ENCODE measurements at regions not wholly inside any gene's neighbourhood (a gene's known extent, or its start where the extent isn't known, plus 50 kb on each side); places are given as distances from the start of the nearest gene placed in this dataset.

GRCh38 chr2:175476948-175477347, 295.4 kb upstream of the ATP5MC3 start:
- TF ChIP-seq CTCF (conservative IDR thresholded peaks at IDR 0.05; ENCODE audit: low read depth, low read length): no peak
- H3K4me3 ChIP-seq (ENCODE audit: low read depth, low read length): no peak overlapping the region

GRCh38 chr2:175476374-175476773, 294.9 kb upstream of the ATP5MC3 start:
- no peak overlapping the region for H3K4me3 ChIP-seq (ENCODE audit: low read depth, low read length)
- DNase-seq (ENCODE audit: low read depth): no peak
- TF ChIP-seq CTCF (conservative IDR thresholded peaks at IDR 0.05; ENCODE audit: low read depth, low read length): no peak

More at GRCh38 chr2:175476948-175477347, 295.4 kb upstream of the ATP5MC3 start:
- no peak for DNase-seq (ENCODE audit: low read depth)

GRCh38 chr2:175475130-175475529, 293.6 kb upstream of the ATP5MC3 start:
- DNase-seq (ENCODE audit: low read depth): no peak
- TF ChIP-seq CTCF (conservative IDR thresholded peaks at IDR 0.05; ENCODE audit: low read depth, low read length): no peak
- H3K4me3 ChIP-seq (ENCODE audit: low read depth, low read length): no peak overlapping the region

- DNase-seq (ENCODE audit: low read depth): no peak
- no peak for TF ChIP-seq CTCF (conservative IDR thresholded peaks at IDR 0.05; ENCODE audit: low read depth, low read length)
- H3K4me3 ChIP-seq (ENCODE audit: low read depth, low read length): no peak overlapping the region
Measured at GRCh38 chr2:175468431-175469098, 287.1 kb upstream of the ATP5MC3 start.

- no peak for DNase-seq (ENCODE audit: low read depth)
- H3K4me3 ChIP-seq (ENCODE audit: low read depth, low read length): no peak overlapping the region
- TF ChIP-seq CTCF (conservative IDR thresholded peaks at IDR 0.05; ENCODE audit: low read depth, low read length): no peak
Measured at GRCh38 chr2:175465101-175465500, 283.6 kb upstream of the ATP5MC3 start.

GRCh38 chr2:175464311-175464670, 282.8 kb upstream of the ATP5MC3 start:
- no peak for TF ChIP-seq CTCF (conservative IDR thresholded peaks at IDR 0.05; ENCODE audit: low read depth, low read length)
- no peak overlapping the region for H3K4me3 ChIP-seq (ENCODE audit: low read depth, low read length)
- DNase-seq (ENCODE audit: low read depth): no peak

- DNase-seq (ENCODE audit: low read depth): no peak
- TF ChIP-seq CTCF (conservative IDR thresholded peaks at IDR 0.05; ENCODE audit: low read depth, low read length): no peak
- H3K4me3 ChIP-seq (ENCODE audit: low read depth, low read length): no peak overlapping the region
Measured at GRCh38 chr2:175463589-175464310, 282.2 kb upstream of the ATP5MC3 start.
